Bronchial epithelial cell (primary cell): ENCODE measurements at regions not wholly inside any gene's neighbourhood (a gene's known extent, or its start where the extent isn't known, plus 50 kb on each side); places are given as distances from the start of the nearest gene placed in this dataset.

Experiments used
- DNase-seq: peaks from one replicate; pipeline ENCODE4 v3.0.0-alpha.2; 2010; ENCODE audit warnings: low read depth
- FAIRE-seq: peaks from 2 replicates; lab custom pipeline; 2011; peaks lifted over from hg19 to GRCh38; lab: Jason Lieb, UNC
- H3K27me3 ChIP-seq: 2 replicates; pipeline ENCODE4 v1.5.1; 2011; ENCODE audit warnings: low read length; ENCODE audit not compliant: control insufficient read depth, insufficient read depth
- H3K36me3 ChIP-seq: 2 replicates; pipeline ENCODE4 v1.5.1; 2011; ENCODE audit warnings: low read length; ENCODE audit not compliant: control insufficient read depth, insufficient read depth
- H3K4me3 ChIP-seq: 2 replicates; pipeline ENCODE4 v1.5.1; 2011; ENCODE audit warnings: mild to moderate bottlenecking, low read depth, low read length, control low read depth
- CTCF ChIP-seq: IDR thresholded peaks from 2 replicates; pipeline ENCODE4 v1.5.1; 2011; ENCODE audit warnings: mild to moderate bottlenecking, moderate library complexity, low read length, control low read depth, inconsistent platforms; ENCODE audit not compliant: insufficient read depth, severe bottlenecking

GRCh38 chr7:83882551-83882950 is 233.6 kb upstream of the SEMA3E start:
- Histone ChIP-seq H3K36me3 (no peaks in the 10 kb centered on the region), H3K4me3 (no peak overlapping the region), H3K27me3 (no peaks in the 10 kb centered on the region)
- FAIRE-seq, result no peak
- TF ChIP-seq CTCF, result no peak
- DNase-seq, result peak; percentile 60

GRCh38 chr7:83879063-83879462 is 230.1 kb upstream of the SEMA3E start:
- Histone ChIP-seq H3K27me3 (no peaks in the 10 kb centered on the region), H3K4me3 (no peak overlapping the region), H3K36me3 (no peaks in the 10 kb centered on the region)
- DNase-seq, result no peak
- FAIRE-seq, result no peak
- no peak for TF ChIP-seq CTCF

- no peak for FAIRE-seq
- no peaks in the 10 kb centered on the region for H3K27me3 ChIP-seq
- no peak for DNase-seq
- TF ChIP-seq CTCF, result no peak
- no peaks in the 10 kb centered on the region for H3K36me3 ChIP-seq
- no peak overlapping the region for H3K4me3 ChIP-seq
Measured at GRCh38 chr7:83878614-83879013, 229.7 kb upstream of the SEMA3E start.

GRCh38 chr7:83876593-83876992 is 227.7 kb upstream of the SEMA3E start:
- Histone ChIP-seq H3K4me3 (no peak overlapping the region), H3K36me3 (no peaks in the 10 kb centered on the region), H3K27me3 (no peaks in the 10 kb centered on the region)
- FAIRE-seq, result peak; percentile 66
- DNase-seq, result peak; percentile 98
- no peak for TF ChIP-seq CTCF

- Histone ChIP-seq H3K36me3 (no peaks in the 10 kb centered on the region), H3K4me3 (no peak overlapping the region), H3K27me3 (no peaks in the 10 kb centered on the region)
- no peak for FAIRE-seq
- no peak for DNase-seq
- no peak for TF ChIP-seq CTCF
Measured at GRCh38 chr7:83873459-83873858, 224.5 kb upstream of the SEMA3E start.

- Histone ChIP-seq H3K36me3 (no peaks in the 10 kb centered on the region), H3K4me3 (no peak overlapping the region), H3K27me3 (no peaks in the 10 kb centered on the region)
- no peak for TF ChIP-seq CTCF
- DNase-seq (no peak), FAIRE-seq (no peak)
Measured at GRCh38 chr7:83872501-83872900, 223.6 kb upstream of the SEMA3E start.
